ENCODE measurements at regions not wholly inside any gene's neighbourhood (a gene's known extent, or its start where the extent isn't known, plus 50 kb on each side); places are given as distances from the start of the nearest gene placed in this dataset.

DNA sequence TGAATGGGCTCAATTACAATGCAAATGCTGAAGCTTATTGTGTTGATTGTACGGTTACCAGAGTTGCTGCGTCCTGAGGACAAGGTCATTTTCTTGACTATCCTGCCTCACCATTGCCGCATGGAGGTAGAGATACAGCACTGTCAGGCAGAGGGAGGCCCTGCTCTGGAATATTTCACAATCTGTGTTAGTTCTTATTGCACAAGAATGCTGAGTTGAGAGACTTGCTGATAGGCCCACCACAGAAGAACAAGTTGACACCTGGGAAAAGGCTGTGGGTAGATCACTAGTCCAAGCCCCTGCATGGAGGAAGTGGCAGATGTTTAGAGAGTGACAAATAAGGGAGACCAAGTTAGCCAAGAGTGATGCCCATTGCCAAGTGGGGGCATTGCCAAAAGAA is 344.5 kb upstream of the ITGA1 start:
- Histone ChIP-seq H3K9me3 (ENCODE audit: control insufficient read depth, insufficient read depth, low read length) (no peaks in the 10 kb centered on the region), H3K79me2 (ENCODE audit: control insufficient read depth, low read length) (no peaks in the 10 kb centered on the region), H3K9me2 (replicated peaks; ENCODE audit: control insufficient read depth, low read length) (no peaks in the 10 kb centered on the region), H3K27ac (ENCODE audit: low read depth, low read length) (no peak overlapping the region), H3K27me3 (ENCODE audit: control insufficient read depth, low read length) (no peaks in the 10 kb centered on the region), H3K4me1 (ENCODE audit: control insufficient read depth, low read length) (no peaks in the 10 kb centered on the region), H4K20me1 (ENCODE audit: control insufficient read depth, insufficient read depth, low read depth, low read length) (no peaks in the 10 kb centered on the region), H3K4me2 (ENCODE audit: low read length) (no peak overlapping the region), H3K4me3 (ENCODE audit: low read length) (no peak overlapping the region), H3F3A (ENCODE audit: control insufficient read depth, insufficient read depth) (no peaks in the 10 kb centered on the region), H3K36me3 (ENCODE audit: control insufficient read depth, low read length) (no peaks in the 10 kb centered on the region)
- TF ChIP-seq EZH2phosphoT487 (IDR thresholded peaks at IDR 0.05; ENCODE audit: borderline replicate concordance, low read length) = no peak
- TF ChIP-seq, protein P1, sequence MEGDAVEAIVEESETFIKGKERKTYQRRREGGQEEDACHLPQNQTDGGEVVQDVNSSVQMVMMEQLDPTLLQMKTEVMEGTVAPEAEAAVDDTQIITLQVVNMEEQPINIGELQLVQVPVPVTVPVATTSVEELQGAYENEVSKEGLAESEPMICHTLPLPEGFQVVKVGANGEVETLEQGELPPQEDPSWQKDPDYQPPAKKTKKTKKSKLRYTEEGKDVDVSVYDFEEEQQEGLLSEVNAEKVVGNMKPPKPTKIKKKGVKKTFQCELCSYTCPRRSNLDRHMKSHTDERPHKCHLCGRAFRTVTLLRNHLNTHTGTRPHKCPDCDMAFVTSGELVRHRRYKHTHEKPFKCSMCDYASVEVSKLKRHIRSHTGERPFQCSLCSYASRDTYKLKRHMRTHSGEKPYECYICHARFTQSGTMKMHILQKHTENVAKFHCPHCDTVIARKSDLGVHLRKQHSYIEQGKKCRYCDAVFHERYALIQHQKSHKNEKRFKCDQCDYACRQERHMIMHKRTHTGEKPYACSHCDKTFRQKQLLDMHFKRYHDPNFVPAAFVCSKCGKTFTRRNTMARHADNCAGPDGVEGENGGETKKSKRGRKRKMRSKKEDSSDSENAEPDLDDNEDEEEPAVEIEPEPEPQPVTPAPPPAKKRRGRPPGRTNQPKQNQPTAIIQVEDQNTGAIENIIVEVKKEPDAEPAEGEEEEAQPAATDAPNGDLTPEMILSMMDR (IDR thresholded peaks at IDR 0.05; ENCODE audit: low read depth, low read length, poor library complexity, severe bottlenecking) = no peak

DNA sequence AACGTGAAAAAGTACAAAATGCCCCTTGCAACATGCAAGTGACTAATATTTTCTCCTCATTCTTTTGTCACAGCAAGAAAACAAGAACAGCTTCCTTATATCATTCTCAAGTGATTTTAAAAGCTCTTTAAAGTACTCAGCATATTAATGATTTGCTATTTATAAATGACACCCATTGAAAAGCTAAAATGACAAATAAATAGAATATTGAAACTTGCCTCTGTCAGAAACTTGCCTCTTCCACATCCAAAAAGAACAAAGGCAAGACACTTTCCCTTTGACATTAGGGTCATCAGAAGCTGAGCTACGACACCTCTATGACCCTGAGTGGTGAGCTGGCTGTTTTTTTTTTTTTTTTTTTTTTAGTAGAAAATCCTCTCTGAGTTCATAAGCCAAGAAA is 339.6 kb upstream of the ITGA1 start:
- no peaks in the 10 kb centered on the region for H4K20me1 ChIP-seq (ENCODE audit: control insufficient read depth, insufficient read depth, low read depth, low read length)
- H3F3A ChIP-seq (ENCODE audit: control insufficient read depth, insufficient read depth) = no peaks in the 10 kb centered on the region
- H3K79me2 ChIP-seq (ENCODE audit: control insufficient read depth, low read length) = no peaks in the 10 kb centered on the region
- TF ChIP-seq, protein P1 (IDR thresholded peaks at IDR 0.05; ENCODE audit: low read depth, low read length, poor library complexity, severe bottlenecking) = no peak
- TF ChIP-seq EZH2phosphoT487 (IDR thresholded peaks at IDR 0.05; ENCODE audit: borderline replicate concordance, low read length) = no peak
- H3K9me2 ChIP-seq (replicated peaks; ENCODE audit: control insufficient read depth, low read length) = no peaks in the 10 kb centered on the region
- H3K9me3 ChIP-seq (ENCODE audit: control insufficient read depth, insufficient read depth, low read length) = no peaks in the 10 kb centered on the region
- no peaks in the 10 kb centered on the region for H3K36me3 ChIP-seq (ENCODE audit: control insufficient read depth, low read length)
- H3K27ac ChIP-seq (ENCODE audit: low read depth, low read length) = no peak overlapping the region
- H3K4me2 ChIP-seq (ENCODE audit: low read length) = no peak overlapping the region
- H3K4me3 ChIP-seq (ENCODE audit: low read length) = no peak overlapping the region
- H3K4me1 ChIP-seq (ENCODE audit: control insufficient read depth, low read length) = no peaks in the 10 kb centered on the region
- no peaks in the 10 kb centered on the region for H3K27me3 ChIP-seq (ENCODE audit: control insufficient read depth, low read length)

- H3K9me3 ChIP-seq (ENCODE audit: control insufficient read depth, insufficient read depth, low read length) = no peaks in the 10 kb centered on the region
- H4K20me1 ChIP-seq (ENCODE audit: control insufficient read depth, insufficient read depth, low read depth, low read length) = no peaks in the 10 kb centered on the region
- H3F3A ChIP-seq (ENCODE audit: control insufficient read depth, insufficient read depth) = no peaks in the 10 kb centered on the region
- H3K27me3 ChIP-seq (ENCODE audit: control insufficient read depth, low read length) = no peaks in the 10 kb centered on the region
- no peaks in the 10 kb centered on the region for H3K79me2 ChIP-seq (ENCODE audit: control insufficient read depth, low read length)
- H3K4me2 ChIP-seq (ENCODE audit: low read length) = no peak overlapping the region
- no peak overlapping the region for H3K27ac ChIP-seq (ENCODE audit: low read depth, low read length)
- H3K4me1 ChIP-seq (ENCODE audit: control insufficient read depth, low read length) = no peaks in the 10 kb centered on the region
- no peaks in the 10 kb centered on the region for H3K9me2 ChIP-seq (replicated peaks; ENCODE audit: control insufficient read depth, low read length)
- no peak overlapping the region for H3K4me3 ChIP-seq (ENCODE audit: low read length)
- H3K36me3 ChIP-seq (ENCODE audit: control insufficient read depth, low read length) = no peaks in the 10 kb centered on the region
- TF ChIP-seq, protein P1 (IDR thresholded peaks at IDR 0.05; ENCODE audit: low read depth, low read length, poor library complexity, severe bottlenecking) = no peak
- TF ChIP-seq EZH2phosphoT487 (IDR thresholded peaks at IDR 0.05; ENCODE audit: borderline replicate concordance, low read length) = no peak
Measured at GRCh38 chr5:52449516-52449915, 338.2 kb upstream of the ITGA1 start.

- H3K27ac ChIP-seq (ENCODE audit: low read depth, low read length) = no peak overlapping the region
- H3K9me2 ChIP-seq (replicated peaks; ENCODE audit: control insufficient read depth, low read length) = no peaks in the 10 kb centered on the region
- no peak for TF ChIP-seq EZH2phosphoT487 (IDR thresholded peaks at IDR 0.05; ENCODE audit: borderline replicate concordance, low read length)
- TF ChIP-seq, protein P1 (IDR thresholded peaks at IDR 0.05; ENCODE audit: low read depth, low read length, poor library complexity, severe bottlenecking) = no peak
- no peaks in the 10 kb centered on the region for H3F3A ChIP-seq (ENCODE audit: control insufficient read depth, insufficient read depth)
- no peaks in the 10 kb centered on the region for H4K20me1 ChIP-seq (ENCODE audit: control insufficient read depth, insufficient read depth, low read depth, low read length)
- H3K79me2 ChIP-seq (ENCODE audit: control insufficient read depth, low read length) = no peaks in the 10 kb centered on the region
- H3K4me3 ChIP-seq (ENCODE audit: low read length) = no peak overlapping the region
- no peaks in the 10 kb centered on the region for H3K27me3 ChIP-seq (ENCODE audit: control insufficient read depth, low read length)
- no peaks in the 10 kb centered on the region for H3K4me1 ChIP-seq (ENCODE audit: control insufficient read depth, low read length)
- no peak overlapping the region for H3K4me2 ChIP-seq (ENCODE audit: low read length)
- H3K36me3 ChIP-seq (ENCODE audit: control insufficient read depth, low read length) = no peaks in the 10 kb centered on the region
- no peaks in the 10 kb centered on the region for H3K9me3 ChIP-seq (ENCODE audit: control insufficient read depth, insufficient read depth, low read length)
Measured at GRCh38 chr5:52452098-52452497, 335.6 kb upstream of the ITGA1 start.

Measured in DOHH2 (cell line).